Osteoblast (primary cell): ENCODE measurements at regions not wholly inside any gene's neighbourhood (a gene's known extent, or its start where the extent isn't known, plus 50 kb on each side); places are given as distances from the start of the nearest gene placed in this dataset.

Experiments
- DNase-seq: peaks from one replicate; pipeline ENCODE4 v3.0.0; 2011; ENCODE audit warnings: low spot score, mixed read lengths; ENCODE audit not compliant: insufficient read length; ENCODE audit errors: missing footprints
- H2AFZ ChIP-seq: 2 replicates; pipeline ENCODE4 v1.6.0; 2011; ENCODE audit warnings: mild to moderate bottlenecking, low read length
- H3K27ac ChIP-seq: 2 replicates; pipeline ENCODE4 v1.5.1; 2011; ENCODE audit warnings: mild to moderate bottlenecking, low read depth, low read length, moderate library complexity
- H3K27me3 ChIP-seq: 2 replicates; pipeline ENCODE4 v1.6.0; 2012; ENCODE audit warnings: mild to moderate bottlenecking, control low read depth, inconsistent platforms, low read length, moderate library complexity; ENCODE audit not compliant: insufficient read depth
- H3K36me3 ChIP-seq: 2 replicates; pipeline ENCODE4 v1.5.1; 2011; ENCODE audit warnings: mild to moderate bottlenecking, low read length, control low read depth, moderate library complexity; ENCODE audit not compliant: insufficient read depth
- H3K4me1 ChIP-seq: 2 replicates; pipeline ENCODE4 v1.5.1; 2011; ENCODE audit warnings: mild to moderate bottlenecking, low read length, control low read depth, moderate library complexity; ENCODE audit not compliant: insufficient read depth
- H3K4me2 ChIP-seq: 2 replicates; pipeline ENCODE4 v1.6.0; 2011; ENCODE audit warnings: mild to moderate bottlenecking, low read length; ENCODE audit not compliant: insufficient read depth
- H3K4me3 ChIP-seq: fragments of 200-600 bp; sonication (generic); 3 replicates; pipeline ENCODE4 v1.5.1; 2012; ENCODE audit warnings: mild to moderate bottlenecking, low read length, inconsistent platforms; ENCODE audit not compliant: insufficient read depth
- H3K79me2 ChIP-seq: 2 replicates; pipeline ENCODE4 v1.6.0; 2012; ENCODE audit warnings: mild to moderate bottlenecking, low read length, control low read depth, inconsistent platforms; ENCODE audit not compliant: insufficient read depth
- H3K9me3 ChIP-seq: 2 replicates; pipeline ENCODE4 v1.5.1; 2011; ENCODE audit warnings: low read depth, low read length, control low read depth
- H4K20me1 ChIP-seq: 2 replicates; pipeline ENCODE4 v1.6.0; 2012; ENCODE audit warnings: mild to moderate bottlenecking, low read length, control low read depth; ENCODE audit not compliant: insufficient read depth
- TF ChIP-seq, protein P1 (sequence below): IDR thresholded peaks from 2 replicates; pipeline ENCODE4 v1.5.1; 2011; ENCODE audit warnings: mild to moderate bottlenecking, low read depth, low read length, moderate library complexity; ENCODE audit errors: extremely low read depth

DNA sequence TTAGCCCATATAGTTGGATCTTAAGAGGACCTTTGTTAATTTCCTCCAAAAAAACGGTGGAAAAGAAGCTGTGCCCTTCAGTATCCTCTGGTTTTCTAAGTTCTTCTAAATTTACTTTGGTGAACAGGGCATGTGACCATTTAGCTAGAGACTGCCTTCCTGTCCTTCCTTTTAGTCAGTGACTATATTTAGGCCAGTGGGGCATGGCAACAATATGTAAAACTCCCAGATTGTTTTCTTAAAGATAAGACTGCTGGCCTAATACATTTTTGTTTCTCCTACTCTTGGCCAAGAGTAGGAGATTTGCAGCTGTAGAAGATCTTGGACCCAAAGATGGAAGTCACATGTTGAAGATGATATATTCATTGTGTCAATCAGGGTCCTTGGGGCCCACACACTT is 325.1 kb upstream of the DCN start:
- TF ChIP-seq, protein P1, sequence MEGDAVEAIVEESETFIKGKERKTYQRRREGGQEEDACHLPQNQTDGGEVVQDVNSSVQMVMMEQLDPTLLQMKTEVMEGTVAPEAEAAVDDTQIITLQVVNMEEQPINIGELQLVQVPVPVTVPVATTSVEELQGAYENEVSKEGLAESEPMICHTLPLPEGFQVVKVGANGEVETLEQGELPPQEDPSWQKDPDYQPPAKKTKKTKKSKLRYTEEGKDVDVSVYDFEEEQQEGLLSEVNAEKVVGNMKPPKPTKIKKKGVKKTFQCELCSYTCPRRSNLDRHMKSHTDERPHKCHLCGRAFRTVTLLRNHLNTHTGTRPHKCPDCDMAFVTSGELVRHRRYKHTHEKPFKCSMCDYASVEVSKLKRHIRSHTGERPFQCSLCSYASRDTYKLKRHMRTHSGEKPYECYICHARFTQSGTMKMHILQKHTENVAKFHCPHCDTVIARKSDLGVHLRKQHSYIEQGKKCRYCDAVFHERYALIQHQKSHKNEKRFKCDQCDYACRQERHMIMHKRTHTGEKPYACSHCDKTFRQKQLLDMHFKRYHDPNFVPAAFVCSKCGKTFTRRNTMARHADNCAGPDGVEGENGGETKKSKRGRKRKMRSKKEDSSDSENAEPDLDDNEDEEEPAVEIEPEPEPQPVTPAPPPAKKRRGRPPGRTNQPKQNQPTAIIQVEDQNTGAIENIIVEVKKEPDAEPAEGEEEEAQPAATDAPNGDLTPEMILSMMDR = no peak
- no peak for DNase-seq
- no peaks in the 10 kb centered on the region for H3K36me3 ChIP-seq
- no peaks in the 10 kb centered on the region for H3K9me3 ChIP-seq
- peak overlapping the region; percentile 33 for H2AFZ ChIP-seq
- no peak overlapping the region for H3K4me2 ChIP-seq
- H3K4me3 ChIP-seq = no peak overlapping the region
- H3K4me1 ChIP-seq = no peaks in the 10 kb centered on the region
- no peaks in the 10 kb centered on the region for H3K79me2 ChIP-seq
- no peaks in the 10 kb centered on the region for H3K27me3 ChIP-seq
- no peak overlapping the region for H3K27ac ChIP-seq
- H4K20me1 ChIP-seq = no peaks in the 10 kb centered on the region

DNA sequence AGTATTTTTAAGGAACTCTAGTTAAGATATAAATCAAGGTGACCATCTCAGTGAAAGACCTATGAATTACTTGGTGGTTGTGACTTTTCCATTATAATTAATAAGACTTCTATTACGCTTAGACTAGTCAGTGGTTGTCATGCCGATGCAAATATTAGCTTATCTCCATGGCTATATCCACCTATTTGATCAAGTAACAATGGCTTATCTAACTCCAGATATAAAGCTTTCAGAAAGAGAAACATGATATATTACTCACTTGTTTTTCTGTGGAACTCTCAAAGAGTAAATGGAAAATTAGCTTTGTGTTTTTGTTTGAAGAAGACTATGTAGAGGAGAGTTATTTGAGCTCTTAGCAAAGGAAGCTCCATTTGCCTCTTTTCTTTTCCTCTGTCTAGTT is 323.8 kb upstream of the DCN start:
- Histone ChIP-seq H3K79me2 (no peaks in the 10 kb centered on the region), H3K27me3 (no peaks in the 10 kb centered on the region), H3K27ac (no peak overlapping the region), H3K4me2 (no peak overlapping the region), H3K36me3 (no peaks in the 10 kb centered on the region), H3K4me3 (no peak overlapping the region), H3K9me3 (no peaks in the 10 kb centered on the region), H3K4me1 (no peaks in the 10 kb centered on the region), H2AFZ (no peak overlapping the region), H4K20me1 (no peaks in the 10 kb centered on the region)
- no peak for DNase-seq
- TF ChIP-seq, protein P1 = no peak

GRCh38 chr12:91505006-91505405 is 322.4 kb upstream of the DCN start:
- H3K79me2 ChIP-seq = no peaks in the 10 kb centered on the region
- no peaks in the 10 kb centered on the region for H3K4me1 ChIP-seq
- TF ChIP-seq, protein P1 = no peak
- no peak overlapping the region for H3K4me3 ChIP-seq
- DNase-seq = no peak
- H3K36me3 ChIP-seq = no peaks in the 10 kb centered on the region
- H4K20me1 ChIP-seq = no peaks in the 10 kb centered on the region
- no peaks in the 10 kb centered on the region for H3K27me3 ChIP-seq
- no peak overlapping the region for H3K4me2 ChIP-seq
- no peak overlapping the region for H3K27ac ChIP-seq
- H2AFZ ChIP-seq = no peak overlapping the region
- H3K9me3 ChIP-seq = no peaks in the 10 kb centered on the region

DNA sequence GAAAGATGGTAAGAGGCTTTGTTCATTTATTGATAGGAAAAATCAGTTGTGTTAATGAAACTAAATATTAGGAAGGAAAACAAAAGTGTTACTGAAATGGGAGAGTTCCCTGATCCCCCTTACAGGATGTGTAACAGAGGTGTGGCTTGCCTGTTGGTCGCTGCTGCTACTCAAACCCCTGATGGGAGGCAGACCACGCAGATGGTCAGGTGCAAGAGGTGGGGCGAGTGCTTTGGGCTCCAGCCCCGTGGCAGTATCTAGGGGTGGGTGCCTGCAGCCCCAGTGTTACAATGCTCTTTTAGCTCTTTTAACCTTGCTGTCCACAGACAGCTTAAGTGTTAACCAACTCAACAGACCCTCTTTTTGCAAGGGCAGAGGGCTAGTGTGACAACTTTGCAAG is 319.6 kb upstream of the DCN start:
- TF ChIP-seq, protein P1 = no peak

More for the DNA sequence above, 319.6 kb upstream of the DCN start:
- Histone ChIP-seq H4K20me1 (no peaks in the 10 kb centered on the region), H3K27me3 (no peaks in the 10 kb centered on the region), H3K79me2 (no peaks in the 10 kb centered on the region), H3K27ac (no peak overlapping the region), H3K36me3 (no peaks in the 10 kb centered on the region), H3K4me1 (no peaks in the 10 kb centered on the region), H3K4me2 (no peak overlapping the region), H3K9me3 (no peaks in the 10 kb centered on the region), H2AFZ (no peak overlapping the region), H3K4me3 (no peak overlapping the region)
- DNase-seq = no peak
